ENCODE measurements at regions not wholly inside any gene's neighbourhood (a gene's known extent, or its start where the extent isn't known, plus 50 kb on each side); places are given as distances from the start of the nearest gene placed in this dataset.
"Not testable (repeated sequence)": the region's sequence is repeated elsewhere in the genome, so short reads cannot be mapped to it uniquely, and the experiment has no call there.

- H3K9me3 ChIP-seq (replicated peaks): no peaks in the 10 kb centered on the region
- no peak overlapping the region for H3K27ac ChIP-seq
- DNase-seq: no peak
- no peak overlapping the region for H3K4me3 ChIP-seq
- H3K4me1 ChIP-seq: no peaks in the 10 kb centered on the region
- no peaks in the 10 kb centered on the region for H3K27me3 ChIP-seq
- no peaks in the 10 kb centered on the region for H3K36me3 ChIP-seq
Observed at GRCh38 chr10:91745090-91745831, 53.0 kb upstream of the TNKS2 start.

DNA sequence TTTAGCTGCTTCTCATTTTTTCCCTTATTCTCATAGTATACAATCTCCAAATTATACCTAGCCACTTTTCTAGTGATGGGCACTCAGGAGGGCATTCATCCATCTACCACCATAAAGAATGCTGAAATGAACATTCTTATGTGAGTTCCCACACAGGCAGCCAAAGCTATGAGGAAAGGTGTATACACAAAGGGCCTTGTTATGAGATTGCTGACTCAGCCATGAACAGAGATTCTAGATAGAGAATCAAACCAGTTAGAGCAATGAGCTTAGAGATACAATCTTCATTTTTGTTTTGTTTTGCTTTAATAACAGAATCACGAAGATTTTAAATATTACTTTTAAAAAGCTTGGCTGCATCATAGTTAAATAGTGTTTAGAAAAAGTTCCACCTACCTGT, 54.8 kb upstream of the TNKS2 start:
- Histone ChIP-seq H3K36me3 (no peaks in the 10 kb centered on the region), H3K4me3 (no peak overlapping the region), H3K9me3 (replicated peaks) (no peaks in the 10 kb centered on the region), H3K27ac (no peak overlapping the region), H3K4me1 (no peaks in the 10 kb centered on the region), H3K27me3 (no peaks in the 10 kb centered on the region)
- no peak for DNase-seq

DNA sequence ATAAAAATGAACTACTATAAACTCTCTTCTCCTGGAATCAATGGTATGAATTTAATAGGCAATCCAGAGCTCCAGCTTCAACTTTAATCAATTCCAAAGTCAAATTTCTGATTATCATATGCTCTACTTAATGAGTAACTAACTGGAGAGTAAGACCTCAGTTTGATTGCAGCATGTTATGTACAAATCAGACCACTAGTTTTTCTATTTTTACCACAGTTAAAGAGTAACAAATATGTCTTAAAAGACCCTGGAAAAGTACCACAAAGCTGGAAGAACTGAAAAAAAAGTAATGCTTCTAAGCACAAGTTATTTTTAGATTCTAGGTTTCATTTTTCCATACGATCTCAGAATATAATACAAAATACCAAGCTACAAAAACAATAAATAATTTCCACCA, 56.0 kb upstream of the TNKS2 start:
- no peak for DNase-seq
- Histone ChIP-seq H3K36me3 (no peaks in the 10 kb centered on the region), H3K4me3 (no peak overlapping the region), H3K27me3 (no peaks in the 10 kb centered on the region), H3K4me1 (no peaks in the 10 kb centered on the region), H3K9me3 (replicated peaks) (no peaks in the 10 kb centered on the region), H3K27ac (no peak overlapping the region)

- no peaks in the 10 kb centered on the region for H3K27me3 ChIP-seq
- no peak overlapping the region for H3K4me3 ChIP-seq
- no peaks in the 10 kb centered on the region for H3K36me3 ChIP-seq
- no peak for DNase-seq
- no peaks in the 10 kb centered on the region for H3K9me3 ChIP-seq (replicated peaks)
- H3K4me1 ChIP-seq: no peaks in the 10 kb centered on the region
- H3K27ac ChIP-seq: no peak overlapping the region
Observed at GRCh38 chr10:91741356-91741755, 56.9 kb upstream of the TNKS2 start.

- no peak overlapping the region for H3K27ac ChIP-seq
- no peaks in the 10 kb centered on the region for H3K4me1 ChIP-seq
- no peaks in the 10 kb centered on the region for H3K36me3 ChIP-seq
- no peaks in the 10 kb centered on the region for H3K9me3 ChIP-seq (replicated peaks)
- H3K4me3 ChIP-seq: no peak overlapping the region
- H3K27me3 ChIP-seq: no peaks in the 10 kb centered on the region
- no peak for DNase-seq
Observed at GRCh38 chr10:91740353-91740924, 57.8 kb upstream of the TNKS2 start.

DNA sequence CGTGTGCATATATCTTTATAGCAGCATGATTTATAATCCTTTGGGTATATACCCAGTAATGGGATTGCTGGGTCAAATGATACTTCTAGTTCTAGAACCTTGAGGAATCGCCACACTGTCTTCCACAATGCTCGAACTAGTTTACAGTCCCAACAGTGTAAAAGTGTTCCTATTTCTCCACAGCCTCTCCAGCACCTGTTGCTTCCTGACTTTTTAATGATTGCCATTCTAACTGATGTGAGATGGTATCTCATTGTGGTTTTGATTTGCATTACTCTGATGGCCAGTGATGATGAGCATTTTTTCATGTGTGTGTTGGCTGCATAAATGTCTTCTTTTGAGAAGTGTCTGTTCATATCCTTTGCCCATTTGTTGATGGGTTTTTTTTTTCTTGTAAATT, 66.0 kb upstream of the TNKS2 start:
- H3K27ac ChIP-seq; H3K27me3 ChIP-seq; H3K4me3 ChIP-seq; H3K4me1 ChIP-seq; H3K9me3 ChIP-seq (replicated peaks); H3K36me3 ChIP-seq; DNase-seq: not testable (repeated sequence)

GRCh38 chr10:91729339-91729738, 68.9 kb upstream of the TNKS2 start:
- not testable (repeated sequence) for H3K27me3 ChIP-seq; H3K4me1 ChIP-seq; H3K9me3 ChIP-seq (replicated peaks); H3K27ac ChIP-seq; DNase-seq; H3K36me3 ChIP-seq; H3K4me3 ChIP-seq

- Histone ChIP-seq H3K27me3 (no peaks in the 10 kb centered on the region), H3K9me3 (replicated peaks) (no peaks in the 10 kb centered on the region), H3K4me1 (no peaks in the 10 kb centered on the region), H3K27ac (no peak overlapping the region), H3K4me3 (no peak overlapping the region), H3K36me3 (no peaks in the 10 kb centered on the region)
- no peak for DNase-seq
Observed at GRCh38 chr10:91726355-91726754, 71.9 kb upstream of the TNKS2 start.

GRCh38 chr10:91724933-91725332, 73.3 kb upstream of the TNKS2 start:
- no peaks in the 10 kb centered on the region for H3K4me1 ChIP-seq
- no peaks in the 10 kb centered on the region for H3K36me3 ChIP-seq
- H3K27me3 ChIP-seq: no peaks in the 10 kb centered on the region
- no peak overlapping the region for H3K27ac ChIP-seq
- no peaks in the 10 kb centered on the region for H3K9me3 ChIP-seq (replicated peaks)
- H3K4me3 ChIP-seq: no peak overlapping the region
- no peak for DNase-seq

GRCh38 chr10:91713461-91714072, 80.7 kb upstream of the PPP1R3C start:
- no peak overlapping the region for H3K27ac ChIP-seq
- no peaks in the 10 kb centered on the region for H3K4me1 ChIP-seq
- H3K4me3 ChIP-seq: no peak overlapping the region
- no peak for DNase-seq
- no peaks in the 10 kb centered on the region for H3K9me3 ChIP-seq (replicated peaks)
- H3K27me3 ChIP-seq: no peaks in the 10 kb centered on the region
- H3K36me3 ChIP-seq: no peaks in the 10 kb centered on the region

GRCh38 chr10:91711885-91712680, 79.2 kb upstream of the PPP1R3C start:
- Histone ChIP-seq H3K4me3 (no peak overlapping the region), H3K9me3 (replicated peaks) (no peaks in the 10 kb centered on the region), H3K4me1 (no peaks in the 10 kb centered on the region), H3K27ac (no peak overlapping the region), H3K36me3 (no peaks in the 10 kb centered on the region), H3K27me3 (no peaks in the 10 kb centered on the region)
- DNase-seq: no peak

- Histone ChIP-seq H3K27ac (no peak overlapping the region), H3K36me3 (no peaks in the 10 kb centered on the region), H3K4me1 (no peaks in the 10 kb centered on the region), H3K4me3 (no peak overlapping the region), H3K9me3 (replicated peaks) (no peaks in the 10 kb centered on the region), H3K27me3 (no peaks in the 10 kb centered on the region)
- DNase-seq: no peak
Observed at GRCh38 chr10:91709394-91709798, 76.5 kb upstream of the PPP1R3C start.

GRCh38 chr10:91708174-91708861, 75.4 kb upstream of the PPP1R3C start:
- no peaks in the 10 kb centered on the region for H3K36me3 ChIP-seq
- H3K27ac ChIP-seq: no peak overlapping the region
- H3K9me3 ChIP-seq (replicated peaks): no peaks in the 10 kb centered on the region
- H3K27me3 ChIP-seq: no peaks in the 10 kb centered on the region
- no peak for DNase-seq
- H3K4me3 ChIP-seq: no peak overlapping the region
- no peaks in the 10 kb centered on the region for H3K4me1 ChIP-seq

- no peak for DNase-seq
- no peaks in the 10 kb centered on the region for H3K27me3 ChIP-seq
- H3K4me3 ChIP-seq: no peak overlapping the region
- H3K36me3 ChIP-seq: no peaks in the 10 kb centered on the region
- no peaks in the 10 kb centered on the region for H3K9me3 ChIP-seq (replicated peaks)
- H3K4me1 ChIP-seq: no peaks in the 10 kb centered on the region
- H3K27ac ChIP-seq: no peak overlapping the region
Observed at GRCh38 chr10:91707236-91707635, 74.4 kb upstream of the PPP1R3C start.

Measured in SJCRH30 (cell line).